AG04450 (cell line): ENCODE measurements at regions not wholly inside any gene's neighbourhood (a gene's known extent, or its start where the extent isn't known, plus 50 kb on each side); places are given as distances from the start of the nearest gene placed in this dataset.

ENCODE experiments used
- CTCF ChIA-PET: fragments of 300-600, 350-600 bp; formaldehyde crosslinking; extraction: SDS; loops from one replicate; lab custom pipeline; 2022; ENCODE audit warnings: antibody characterized with exemption, inconsistent platforms; lab: Charles Lee
- POLR2A ChIA-PET: fragments of 350-600 bp; formaldehyde crosslinking; extraction: SDS; loops from one replicate; lab custom pipeline; 2021; ENCODE audit warnings: antibody characterized with exemption, inconsistent platforms; lab: Yijun Ruan, JAX
- DNase-seq: peaks from one replicate; pipeline ENCODE4 v3.0.0-alpha.2; 2011; ENCODE audit warnings: low read depth, low spot score
- H3K27ac ChIP-seq: one replicate; pipeline ENCODE4 v1.5.1; 2012; ENCODE audit warnings: low read depth, low read length, control low read depth
- H3K27me3 ChIP-seq: one replicate; pipeline ENCODE4 v1.6.0; 2012; ENCODE audit warnings: low read length; ENCODE audit not compliant: control insufficient read depth, insufficient read depth
- H3K4me3 ChIP-seq: 2 replicates; pipeline ENCODE4 v1.5.1; 2011; ENCODE audit warnings: mild to moderate bottlenecking, low read depth, low read length, control low read depth
- H3K9me3 ChIP-seq: 2 replicates; pipeline ENCODE4 v1.5.1; 2012; ENCODE audit warnings: low read length; ENCODE audit not compliant: control insufficient read depth, insufficient read depth
- CTCF ChIP-seq: IDR thresholded peaks from 2 replicates; pipeline ENCODE4 v1.5.1; 2011; ENCODE audit warnings: low read depth, low read length, control low read depth, inconsistent platforms

- H3K27ac ChIP-seq = no peak overlapping the region
- ChIA-PET CTCF (interaction anchor here (1.0 to 4.3 kb wide), 3 partner anchors 12 to 835 kb away, joined by 4 to 26 read pairs (median 9); no protein-coding TSS in a partner anchor), POLR2A (no interaction called here)
- H3K9me3 ChIP-seq = no peaks in the 10 kb centered on the region
- no peak overlapping the region for H3K4me3 ChIP-seq
- no peak for DNase-seq
- TF ChIP-seq CTCF = no peak
- no peaks in the 10 kb centered on the region for H3K27me3 ChIP-seq
These were observed 72.8 kb upstream of the SPTLC3 start for GRCh38 chr20:12936020-12936419.

- CTCF ChIA-PET = interaction anchor here (1.0 to 4.3 kb wide), 3 partner anchors 12 to 835 kb away, joined by 4 to 26 read pairs (median 9); no protein-coding TSS in a partner anchor
- H3K4me3 ChIP-seq = no peak overlapping the region
- no peak for TF ChIP-seq CTCF
- H3K27me3 ChIP-seq = no peaks in the 10 kb centered on the region
- POLR2A ChIA-PET = no interaction called here
- no peak for DNase-seq
- H3K27ac ChIP-seq = no peak overlapping the region
- no peaks in the 10 kb centered on the region for H3K9me3 ChIP-seq
These were observed 72.2 kb upstream of the SPTLC3 start for GRCh38 chr20:12936524-12936923.

- no peaks in the 10 kb centered on the region for H3K9me3 ChIP-seq
- no peak for TF ChIP-seq CTCF
- DNase-seq = no peak
- CTCF ChIA-PET = interaction anchor here (2.4 kb wide), 1 partner anchor 16 kb away, joined by 7 read pairs; no protein-coding TSS in a partner anchor
- no peaks in the 10 kb centered on the region for H3K27me3 ChIP-seq
- no peak overlapping the region for H3K27ac ChIP-seq
- no peak overlapping the region for H3K4me3 ChIP-seq
- POLR2A ChIA-PET = interaction anchor here (0.5 kb wide), 1 partner anchor 1674 kb away, joined by 3 read pairs; no protein-coding TSS in a partner anchor
These were observed 67.7 kb upstream of the SPTLC3 start for GRCh38 chr20:12941025-12941424.

GRCh38 chr20:12942123-12942522, 66.6 kb upstream of the SPTLC3 start:
- no peak for DNase-seq
- TF ChIP-seq CTCF = no peak
- no peak overlapping the region for H3K4me3 ChIP-seq
- no peak overlapping the region for H3K27ac ChIP-seq
- no peaks in the 10 kb centered on the region for H3K9me3 ChIP-seq
- CTCF ChIA-PET = interaction anchor here (0.9 to 1.0 kb wide), 3 partner anchors 17 to 68 kb away, joined by 3 to 4 read pairs (median 4); no protein-coding TSS in a partner anchor
- no peaks in the 10 kb centered on the region for H3K27me3 ChIP-seq
- POLR2A ChIA-PET = no interaction called here

- no peaks in the 10 kb centered on the region for H3K27me3 ChIP-seq
- TF ChIP-seq CTCF = no peak
- ChIA-PET POLR2A (no interaction called here), CTCF (interaction anchor here (1.0 to 1.6 kb wide), 4 partner anchors 17 to 22 kb away, joined by 3 to 8 read pairs (median 5); no protein-coding TSS in a partner anchor)
- no peak overlapping the region for H3K4me3 ChIP-seq
- no peak for DNase-seq
- no peaks in the 10 kb centered on the region for H3K9me3 ChIP-seq
- H3K27ac ChIP-seq = no peak overlapping the region
These were observed 62.0 kb upstream of the SPTLC3 start for GRCh38 chr20:12946789-12947188.
